ENCODE measurements at regions not wholly inside any gene's neighbourhood (a gene's known extent, or its start where the extent isn't known, plus 50 kb on each side); places are given as distances from the start of the nearest gene placed in this dataset.

GRCh38 chr1:58971629-58972140 lies 187.8 kb upstream of the JUN start:
- TF ChIP-seq ZNF24 (IDR thresholded peaks at IDR 0.05) (no peak), USF1 (CRISPR knock-in tag; IDR thresholded peaks at IDR 0.05) (no peak), SFPQ (IDR thresholded peaks at IDR 0.05; ENCODE audit: low read depth, low read length) (no peak), ZBTB43 (CRISPR knock-in tag; IDR thresholded peaks at IDR 0.05) (no peak), ZBTB33 (CRISPR knock-in tag; IDR thresholded peaks at IDR 0.05) (no peak), ZNF274 (IDR thresholded peaks at IDR 0.05; ENCODE audit: borderline replicate concordance, low read depth, low read length) (no peak)
